A673 (cell line): ENCODE measurements at regions not wholly inside any gene's neighbourhood (a gene's known extent, or its start where the extent isn't known, plus 50 kb on each side); places are given as distances from the start of the nearest gene placed in this dataset.
"Not testable (repeated sequence)": the region's sequence is repeated elsewhere in the genome, so short reads cannot be mapped to it uniquely, and the experiment has no call there.

Experiments
- BruUV-seq: library from RNA; stranded (reverse); fragments of 400-500 nt; replicated peaks from 2 replicates; lab custom pipeline; 2021; lab: Mats Ljungman, UMichigan
- CTCF ChIA-PET: fragments of 300-600 bp; sonication (Branson Sonifier 250); formaldehyde crosslinking; loops from one replicate; lab custom pipeline; 2022; ENCODE audit warnings: antibody characterized with exemption; lab: Charles Lee
- POLR2A ChIA-PET: fragments of 300-600 bp; sonication (Branson Sonifier 250); formaldehyde crosslinking; loops from one replicate; lab custom pipeline; 2022; ENCODE audit warnings: antibody characterized with exemption; ENCODE audit not compliant: low non-redundant PET; lab: Charles Lee
- DNase-seq: peaks from one replicate; pipeline ENCODE4 v3.0.0-alpha.2; 2015; ENCODE audit warnings: low spot score
- H3K27ac ChIP-seq: fragments of 200-600 bp; sonication (generic); 2 replicates; pipeline ENCODE4 v1.5.1; 2016; ENCODE audit warnings: mixed run types, low read depth, mild to moderate bottlenecking, mixed read lengths, antibody characterized with exemption, low read length; ENCODE audit not compliant: poor library complexity, severe bottlenecking
- H3K27me3 ChIP-seq: fragments of 200-600 bp; sonication (generic); replicated peaks from 2 replicates; pipeline ENCODE4 v1.6.1; 2017; ENCODE audit warnings: mixed run types, low read depth, mild to moderate bottlenecking, mixed read lengths, antibody characterized with exemption, low read length; ENCODE audit not compliant: insufficient read depth, poor library complexity
- H3K36me3 ChIP-seq: fragments of 200-600 bp; sonication (generic); 2 replicates; pipeline ENCODE4 v1.6.1; 2016; ENCODE audit warnings: mixed run types, mild to moderate bottlenecking, mixed read lengths, antibody characterized with exemption, low read length; ENCODE audit not compliant: insufficient read depth, poor library complexity, severe bottlenecking
- H3K4me1 ChIP-seq: fragments of 200-600 bp; sonication (generic); 2 replicates; pipeline ENCODE4 v1.6.1; 2017; ENCODE audit warnings: mixed run types, mild to moderate bottlenecking, mixed read lengths, antibody characterized with exemption, low read length; ENCODE audit not compliant: insufficient read depth, poor library complexity, severe bottlenecking
- H3K4me3 ChIP-seq: fragments of 200-600 bp; sonication (generic); 2 replicates; pipeline ENCODE4 v1.5.1; 2016; ENCODE audit warnings: low read depth, mixed run types, mild to moderate bottlenecking, mixed read lengths, low read length; ENCODE audit not compliant: poor library complexity, severe bottlenecking
- H3K9me3 ChIP-seq: fragments of 200-600 bp; sonication (generic); 2 replicates; pipeline ENCODE4 v1.6.1; 2016; ENCODE audit warnings: mixed run types, low read depth, mild to moderate bottlenecking, mixed read lengths, antibody characterized with exemption, low read length; ENCODE audit not compliant: poor library complexity, severe bottlenecking
- intact Hi-C: fragments of 100-400 bp; cut with micrococcal nuclease; formaldehyde crosslinking; loops from one replicate; pipeline ENCODE4 v1.10.0; 2022; ENCODE audit not compliant: unreplicated experiment

GRCh38 chr2:131607056-131607455, 79.4 kb downstream of the CCDC74A start:
- CTCF ChIA-PET, H3K27ac ChIP-seq, H3K4me3 ChIP-seq, H3K36me3 ChIP-seq, H3K4me1 ChIP-seq, H3K9me3 ChIP-seq, DNase-seq, POLR2A ChIA-PET, intact Hi-C loops, BruUV-seq: not testable (repeated sequence)
- peaks cover 21% of the 10 kb centered on the region for H3K27me3 ChIP-seq

GRCh38 chr2:131614539-131614938, 86.9 kb downstream of the CCDC74A start:
- H3K4me3 ChIP-seq, DNase-seq, H3K9me3 ChIP-seq, BruUV-seq, intact Hi-C loops, H3K4me1 ChIP-seq, H3K36me3 ChIP-seq, POLR2A ChIA-PET, CTCF ChIA-PET, H3K27ac ChIP-seq: not testable (repeated sequence)
- H3K27me3 ChIP-seq = peaks cover 22% of the 10 kb centered on the region

GRCh38 chr2:131618320-131618719, 90.6 kb downstream of the CCDC74A start:
- H3K27me3 ChIP-seq, CTCF ChIA-PET, H3K9me3 ChIP-seq, POLR2A ChIA-PET, H3K27ac ChIP-seq, DNase-seq, BruUV-seq, intact Hi-C loops, H3K36me3 ChIP-seq, H3K4me3 ChIP-seq, H3K4me1 ChIP-seq: not testable (repeated sequence)

- POLR2A ChIA-PET, H3K27ac ChIP-seq, CTCF ChIA-PET, H3K36me3 ChIP-seq, H3K27me3 ChIP-seq, DNase-seq, H3K4me1 ChIP-seq, BruUV-seq, H3K4me3 ChIP-seq, H3K9me3 ChIP-seq, intact Hi-C loops: not testable (repeated sequence)
These were observed 95.2 kb downstream of the CCDC74A start for GRCh38 chr2:131622874-131623273.

- not testable (repeated sequence) for H3K27ac ChIP-seq, H3K27me3 ChIP-seq
These were observed 98.3 kb downstream of the CCDC74A start for GRCh38 chr2:131626011-131626410.

GRCh38 chr2:131626565-131626964, 98.9 kb downstream of the CCDC74A start:
- CTCF ChIA-PET, BruUV-seq, H3K36me3 ChIP-seq, H3K27ac ChIP-seq, H3K9me3 ChIP-seq, POLR2A ChIA-PET, intact Hi-C loops, H3K27me3 ChIP-seq, H3K4me1 ChIP-seq, H3K4me3 ChIP-seq, DNase-seq: not testable (repeated sequence)

More at GRCh38 chr2:131626011-131626410, 98.3 kb downstream of the CCDC74A start:
- intact Hi-C loops, DNase-seq, CTCF ChIA-PET, H3K36me3 ChIP-seq, POLR2A ChIA-PET, BruUV-seq, H3K9me3 ChIP-seq, H3K4me1 ChIP-seq, H3K4me3 ChIP-seq: not testable (repeated sequence)

- BruUV-seq, H3K36me3 ChIP-seq, POLR2A ChIA-PET, H3K4me3 ChIP-seq, H3K9me3 ChIP-seq, H3K4me1 ChIP-seq, DNase-seq, intact Hi-C loops, H3K27ac ChIP-seq, H3K27me3 ChIP-seq, CTCF ChIA-PET: not testable (repeated sequence)
These were observed 100.1 kb downstream of the CCDC74A start for GRCh38 chr2:131627777-131628176.

GRCh38 chr2:131631648-131632047, 104.0 kb downstream of the CCDC74A start:
- H3K9me3 ChIP-seq, H3K27me3 ChIP-seq, H3K36me3 ChIP-seq, CTCF ChIA-PET, intact Hi-C loops, H3K4me1 ChIP-seq, H3K4me3 ChIP-seq, H3K27ac ChIP-seq, DNase-seq, BruUV-seq, POLR2A ChIA-PET: not testable (repeated sequence)
